AG04450 (cell line): ENCODE measurements at regions not wholly inside any gene's neighbourhood (a gene's known extent, or its start where the extent isn't known, plus 50 kb on each side); places are given as distances from the start of the nearest gene placed in this dataset.
"Not testable (repeated sequence)": the region's sequence is repeated elsewhere in the genome, so short reads cannot be mapped to it uniquely, and the experiment has no call there.

Source experiments
- CTCF ChIA-PET: fragments of 300-600, 350-600 bp; formaldehyde crosslinking; extraction: SDS; loops from one replicate; lab custom pipeline; 2022; ENCODE audit warnings: antibody characterized with exemption, inconsistent platforms; lab: Charles Lee
- POLR2A ChIA-PET: fragments of 350-600 bp; formaldehyde crosslinking; extraction: SDS; loops from one replicate; lab custom pipeline; 2021; ENCODE audit warnings: antibody characterized with exemption, inconsistent platforms; lab: Yijun Ruan, JAX
- DNase-seq: peaks from one replicate; pipeline ENCODE4 v3.0.0-alpha.2; 2011; ENCODE audit warnings: low read depth, low spot score
- H3K27ac ChIP-seq: one replicate; pipeline ENCODE4 v1.5.1; 2012; ENCODE audit warnings: low read depth, low read length, control low read depth
- H3K27me3 ChIP-seq: one replicate; pipeline ENCODE4 v1.6.0; 2012; ENCODE audit warnings: low read length; ENCODE audit not compliant: control insufficient read depth, insufficient read depth
- H3K4me3 ChIP-seq: 2 replicates; pipeline ENCODE4 v1.5.1; 2011; ENCODE audit warnings: mild to moderate bottlenecking, low read depth, low read length, control low read depth
- H3K9me3 ChIP-seq: 2 replicates; pipeline ENCODE4 v1.5.1; 2012; ENCODE audit warnings: low read length; ENCODE audit not compliant: control insufficient read depth, insufficient read depth
- TF ChIP-seq, protein P1 (sequence below): IDR thresholded peaks from 2 replicates; pipeline ENCODE4 v1.5.1; 2011; ENCODE audit warnings: low read depth, low read length, control low read depth, inconsistent platforms

DNA sequence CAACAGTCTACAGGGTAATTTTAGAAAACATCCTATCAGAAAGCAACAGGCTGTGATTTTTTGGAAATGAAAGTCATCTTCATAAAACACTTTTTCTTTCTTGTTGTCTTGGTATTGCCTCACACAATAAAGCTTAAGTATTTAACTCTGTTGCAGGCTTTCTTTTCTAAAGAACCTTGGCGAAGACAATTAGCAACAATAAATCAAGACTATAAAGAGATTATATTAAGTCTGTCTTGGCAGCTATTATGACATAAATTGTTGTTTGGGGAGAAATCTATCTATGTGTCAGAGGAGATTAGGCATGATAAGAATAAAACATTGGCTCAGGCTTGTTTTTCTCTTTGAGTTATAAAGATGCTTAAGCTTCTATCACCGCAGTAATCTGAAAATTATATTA, 1774.8 kb downstream of the ARAP2 start:
- TF ChIP-seq, protein P1, sequence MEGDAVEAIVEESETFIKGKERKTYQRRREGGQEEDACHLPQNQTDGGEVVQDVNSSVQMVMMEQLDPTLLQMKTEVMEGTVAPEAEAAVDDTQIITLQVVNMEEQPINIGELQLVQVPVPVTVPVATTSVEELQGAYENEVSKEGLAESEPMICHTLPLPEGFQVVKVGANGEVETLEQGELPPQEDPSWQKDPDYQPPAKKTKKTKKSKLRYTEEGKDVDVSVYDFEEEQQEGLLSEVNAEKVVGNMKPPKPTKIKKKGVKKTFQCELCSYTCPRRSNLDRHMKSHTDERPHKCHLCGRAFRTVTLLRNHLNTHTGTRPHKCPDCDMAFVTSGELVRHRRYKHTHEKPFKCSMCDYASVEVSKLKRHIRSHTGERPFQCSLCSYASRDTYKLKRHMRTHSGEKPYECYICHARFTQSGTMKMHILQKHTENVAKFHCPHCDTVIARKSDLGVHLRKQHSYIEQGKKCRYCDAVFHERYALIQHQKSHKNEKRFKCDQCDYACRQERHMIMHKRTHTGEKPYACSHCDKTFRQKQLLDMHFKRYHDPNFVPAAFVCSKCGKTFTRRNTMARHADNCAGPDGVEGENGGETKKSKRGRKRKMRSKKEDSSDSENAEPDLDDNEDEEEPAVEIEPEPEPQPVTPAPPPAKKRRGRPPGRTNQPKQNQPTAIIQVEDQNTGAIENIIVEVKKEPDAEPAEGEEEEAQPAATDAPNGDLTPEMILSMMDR = no peak
- Histone ChIP-seq H3K27ac (no peak overlapping the region), H3K27me3 (no peaks in the 10 kb centered on the region), H3K4me3 (no peak overlapping the region), H3K9me3 (no peaks in the 10 kb centered on the region)
- no peak for DNase-seq
- ChIA-PET CTCF (no interaction called here), POLR2A (no interaction called here)

DNA sequence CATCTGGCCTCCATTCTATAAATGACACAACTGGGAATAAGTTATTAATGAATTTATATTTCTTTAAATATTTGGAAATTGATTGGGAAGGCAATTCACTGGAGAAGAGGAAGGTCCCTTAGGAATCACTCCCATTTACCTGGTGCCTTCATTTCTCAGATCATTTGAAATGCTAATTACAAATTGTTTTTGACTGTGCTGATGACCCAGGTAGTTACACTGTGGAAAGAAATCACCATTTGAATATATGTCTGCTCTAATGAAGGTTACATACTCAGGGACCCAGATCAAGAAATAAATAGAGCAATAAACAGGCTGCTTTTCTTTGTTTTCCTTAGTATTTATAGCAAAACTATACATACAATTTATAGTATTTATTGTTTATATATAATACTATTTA, 1759.1 kb downstream of the ARAP2 start:
- POLR2A ChIA-PET = no interaction called here
- Histone ChIP-seq H3K4me3 (no peak overlapping the region), H3K9me3 (no peaks in the 10 kb centered on the region), H3K27me3 (no peaks in the 10 kb centered on the region), H3K27ac (no peak overlapping the region)
- CTCF ChIA-PET = no interaction called here
- DNase-seq = no peak
- TF ChIP-seq, protein P1 = no peak

DNA sequence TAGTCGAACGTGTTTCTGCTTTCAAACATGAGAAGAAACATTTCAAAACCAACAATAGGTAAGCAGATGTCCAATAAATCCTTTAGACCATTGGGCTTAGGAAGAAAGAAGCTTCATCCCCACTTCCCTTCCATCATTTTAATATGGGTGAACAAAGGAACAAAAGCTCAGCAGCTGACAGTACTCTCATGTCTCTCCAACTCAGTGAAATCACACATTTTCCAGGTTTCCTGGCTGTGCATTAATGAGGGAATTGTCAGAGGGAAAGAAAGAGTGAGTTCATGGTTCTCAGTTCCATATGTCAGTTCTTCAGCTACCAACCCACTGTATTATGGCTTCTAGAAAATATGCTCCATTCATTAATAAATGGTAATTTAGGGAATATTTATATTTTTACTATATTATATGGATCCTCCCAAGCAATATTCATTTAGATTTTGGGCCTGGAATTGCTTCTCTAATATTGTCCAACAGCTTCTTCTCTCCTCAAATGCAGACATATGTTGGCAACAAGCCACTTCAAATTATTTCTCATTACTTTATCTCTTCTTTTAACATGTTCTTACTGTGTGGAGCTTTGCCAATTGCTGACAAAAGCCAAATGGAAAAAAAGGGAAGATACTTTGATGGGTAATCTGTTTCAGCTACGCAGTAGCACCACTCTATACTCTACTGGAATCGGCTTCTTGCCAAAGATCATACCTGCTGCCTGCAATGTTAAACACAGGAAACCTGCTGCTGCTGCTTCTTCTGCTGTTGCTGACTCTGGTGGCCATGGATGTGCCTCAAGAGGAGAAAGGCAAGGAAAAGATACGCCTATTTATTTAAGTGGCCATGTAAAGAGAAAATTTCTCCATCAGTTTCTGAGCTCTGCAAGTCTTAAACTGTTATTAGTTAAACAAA, 1757.6 kb downstream of the ARAP2 start:
- no peak for DNase-seq
- POLR2A ChIA-PET = no interaction called here
- TF ChIP-seq, protein P1 = no peak
- Histone ChIP-seq H3K9me3 (no peaks in the 10 kb centered on the region), H3K27me3 (no peaks in the 10 kb centered on the region), H3K4me3 (no peak overlapping the region), H3K27ac (no peak overlapping the region)
- CTCF ChIA-PET = no interaction called here

DNA sequence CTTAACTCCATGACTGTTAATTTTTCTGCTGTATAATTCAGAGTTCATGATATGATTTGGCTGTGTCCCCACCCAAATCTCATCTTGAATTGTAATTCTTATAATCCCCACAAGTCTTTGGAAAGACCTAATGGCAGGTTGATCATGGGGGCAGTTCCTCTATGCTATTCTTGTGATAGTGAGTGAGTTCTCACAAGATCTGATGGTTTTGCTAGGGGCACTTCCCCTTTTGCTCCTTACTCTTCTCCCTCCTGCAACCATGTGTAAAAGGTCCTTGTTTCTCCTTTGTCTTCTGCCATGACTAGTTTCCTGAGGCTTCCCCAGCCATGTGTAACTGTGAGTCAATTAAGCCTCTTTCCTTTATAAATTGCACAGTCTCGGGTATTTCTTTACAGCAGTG, 1751.9 kb downstream of the ARAP2 start:
- Histone ChIP-seq H3K27me3 (no peaks in the 10 kb centered on the region), H3K4me3 (no peak overlapping the region), H3K27ac (no peak overlapping the region), H3K9me3 (no peaks in the 10 kb centered on the region)
- TF ChIP-seq, protein P1 = no peak
- ChIA-PET POLR2A (no interaction called here), CTCF (no interaction called here)
- no peak for DNase-seq

DNA sequence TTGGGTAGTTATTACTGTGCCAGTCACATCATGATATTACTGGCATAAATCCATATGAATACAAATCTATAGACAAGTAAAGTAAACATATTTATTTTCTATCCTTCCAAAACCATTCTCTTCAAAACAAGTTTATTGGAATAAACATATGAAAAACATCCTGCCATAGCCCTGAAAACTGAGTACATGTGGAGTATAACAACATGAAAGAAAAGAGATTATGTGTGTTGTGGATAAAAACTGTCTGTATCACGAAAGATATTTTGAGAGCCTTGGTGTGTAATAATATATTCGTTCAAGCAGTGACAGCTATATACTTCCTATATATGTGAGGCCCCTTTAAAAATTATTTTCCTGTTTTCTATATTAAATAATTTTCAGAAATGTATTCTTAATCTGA, 1742.2 kb downstream of the ARAP2 start:
- H3K27me3 ChIP-seq = no peaks in the 10 kb centered on the region
- ChIA-PET CTCF (no interaction called here), POLR2A (no interaction called here)
- no peak overlapping the region for H3K4me3 ChIP-seq
- DNase-seq = no peak
- TF ChIP-seq, protein P1 = no peak
- peaks cover 7% of the 10 kb centered on the region; the same call in 1 of the 2 replicates for H3K9me3 ChIP-seq
- H3K27ac ChIP-seq = no peak overlapping the region

DNA sequence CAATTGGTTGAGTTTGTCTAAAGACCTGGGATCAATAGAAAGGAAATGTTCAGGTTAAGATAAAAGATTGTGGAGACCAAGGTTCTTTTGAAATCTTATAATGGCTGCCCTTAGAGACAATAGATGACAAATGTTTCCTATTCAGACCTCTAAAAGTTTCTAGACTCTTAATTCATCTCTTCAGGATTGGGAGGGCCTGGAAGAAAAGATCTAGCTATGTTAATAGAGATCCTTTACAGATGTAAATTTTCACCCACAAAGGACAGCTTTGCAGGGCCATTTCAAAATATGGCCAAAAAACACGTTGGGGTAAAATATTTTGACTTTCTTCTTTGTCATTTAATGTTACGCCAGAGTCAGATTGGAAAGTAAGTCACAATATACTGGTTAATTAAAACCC, 1739.6 kb downstream of the ARAP2 start:
- CTCF ChIA-PET, DNase-seq, H3K27me3 ChIP-seq, H3K9me3 ChIP-seq, H3K4me3 ChIP-seq, H3K27ac ChIP-seq, POLR2A ChIA-PET: not testable (repeated sequence)

DNA sequence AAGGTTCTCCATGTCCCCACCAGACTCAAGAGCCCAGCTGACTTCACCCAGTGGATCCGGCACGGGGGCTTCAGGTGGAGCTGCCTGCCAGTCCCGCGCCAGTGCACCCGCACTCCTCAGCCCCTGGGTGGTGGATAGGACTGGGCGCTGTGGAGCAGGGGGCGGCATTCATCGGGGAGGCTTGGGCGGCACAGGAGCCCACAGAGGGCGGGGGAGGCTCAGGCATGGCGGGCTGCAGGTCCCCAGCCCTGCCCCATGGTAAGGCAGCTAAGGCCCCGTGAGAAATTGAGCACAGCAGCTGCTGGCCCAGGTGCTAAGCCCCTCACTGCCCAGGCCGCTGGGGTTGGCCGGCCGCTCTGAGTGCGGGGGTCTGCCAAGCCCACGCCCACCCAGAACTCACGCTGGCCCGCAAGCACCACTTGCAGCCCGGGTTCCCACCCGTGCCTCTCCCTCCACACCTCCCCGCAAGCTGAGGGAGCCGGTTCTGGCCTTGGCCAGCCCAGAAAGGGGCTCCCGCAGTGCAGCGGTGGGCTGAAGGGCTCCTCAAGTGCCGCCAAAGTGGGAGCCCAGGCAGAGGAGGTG, 1737.7 kb downstream of the ARAP2 start:
- POLR2A ChIA-PET, CTCF ChIA-PET, H3K9me3 ChIP-seq, H3K27ac ChIP-seq, DNase-seq, H3K4me3 ChIP-seq, H3K27me3 ChIP-seq: not testable (repeated sequence)
